ENCODE measurements at regions not wholly inside any gene's neighbourhood (a gene's known extent, or its start where the extent isn't known, plus 50 kb on each side); places are given as distances from the start of the nearest gene placed in this dataset.

- no peak for TF ChIP-seq EZH2phosphoT487 (IDR thresholded peaks at IDR 0.05)
- TF ChIP-seq CTCF (IDR thresholded peaks at IDR 0.05), result no peak
Observed at GRCh38 chr3:40715551-40715950, 190.8 kb downstream of the ZNF621 start.

Data from neural progenitor cell (in vitro differentiated cells).